ENCODE measurements at regions not wholly inside any gene's neighbourhood (a gene's known extent, or its start where the extent isn't known, plus 50 kb on each side); places are given as distances from the start of the nearest gene placed in this dataset.

DNA sequence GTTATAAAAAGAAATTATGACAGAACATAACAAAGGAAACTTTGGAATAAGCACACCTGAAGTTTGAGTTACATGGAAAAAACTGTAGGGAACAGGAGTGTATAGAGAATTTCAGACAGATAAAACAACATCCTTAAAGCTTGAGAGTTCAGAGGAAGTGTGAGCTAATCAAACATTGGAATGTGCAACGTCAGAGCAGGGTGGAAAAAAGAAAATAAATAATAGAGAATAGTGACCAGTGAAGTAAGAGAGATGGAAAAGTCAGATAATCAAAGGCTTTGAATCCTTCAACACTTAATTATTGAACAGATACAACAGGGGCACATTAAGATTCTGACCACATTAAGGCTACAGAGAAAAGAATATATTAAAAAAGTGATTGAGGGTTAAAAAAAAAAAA, 128.5 kb upstream of the CDH10 start (continued):
- TF ChIP-seq RAD21 (IDR thresholded peaks at IDR 0.05 in 1 of 2, conservative IDR thresholded peaks at IDR 0.05 in 1 of 2; ENCODE audit: low read depth in 2 of 2, low read length in 2 of 2), result no peak
- no peak for TF ChIP-seq TEAD4 (IDR thresholded peaks at IDR 0.05; ENCODE audit: low read depth, low read length)

Measured in H1 (cell line).